ENCODE measurements at regions not wholly inside any gene's neighbourhood (a gene's known extent, or its start where the extent isn't known, plus 50 kb on each side); places are given as distances from the start of the nearest gene placed in this dataset.

GRCh38 chr1:58288624-58289142 is 257.8 kb downstream of the OMA1 start:
- no peak overlapping the region for H3K4me3 ChIP-seq (ENCODE audit: low read depth, low read length)
- no peaks in the 10 kb centered on the region for H3K27me3 ChIP-seq (ENCODE audit: control insufficient read depth, insufficient read depth, low read length)
- no peak for TF ChIP-seq CTCF (IDR thresholded peaks at IDR 0.05)
- no peaks in the 10 kb centered on the region for H3K36me3 ChIP-seq (ENCODE audit: control insufficient read depth, insufficient read depth, low read length)
- H3K27ac ChIP-seq = no peak overlapping the region
- no peaks in the 10 kb centered on the region for H3K4me1 ChIP-seq
- no peaks in the 10 kb centered on the region for H3K9me3 ChIP-seq (ENCODE audit: control insufficient read depth, low read length)
- no peaks in the 10 kb centered on the region for H3K79me2 ChIP-seq
- no peak overlapping the region for H2AFZ ChIP-seq
- no peak overlapping the region for H3K9ac ChIP-seq
- H3K4me2 ChIP-seq (ENCODE audit: low read length) = no peak overlapping the region

DNA sequence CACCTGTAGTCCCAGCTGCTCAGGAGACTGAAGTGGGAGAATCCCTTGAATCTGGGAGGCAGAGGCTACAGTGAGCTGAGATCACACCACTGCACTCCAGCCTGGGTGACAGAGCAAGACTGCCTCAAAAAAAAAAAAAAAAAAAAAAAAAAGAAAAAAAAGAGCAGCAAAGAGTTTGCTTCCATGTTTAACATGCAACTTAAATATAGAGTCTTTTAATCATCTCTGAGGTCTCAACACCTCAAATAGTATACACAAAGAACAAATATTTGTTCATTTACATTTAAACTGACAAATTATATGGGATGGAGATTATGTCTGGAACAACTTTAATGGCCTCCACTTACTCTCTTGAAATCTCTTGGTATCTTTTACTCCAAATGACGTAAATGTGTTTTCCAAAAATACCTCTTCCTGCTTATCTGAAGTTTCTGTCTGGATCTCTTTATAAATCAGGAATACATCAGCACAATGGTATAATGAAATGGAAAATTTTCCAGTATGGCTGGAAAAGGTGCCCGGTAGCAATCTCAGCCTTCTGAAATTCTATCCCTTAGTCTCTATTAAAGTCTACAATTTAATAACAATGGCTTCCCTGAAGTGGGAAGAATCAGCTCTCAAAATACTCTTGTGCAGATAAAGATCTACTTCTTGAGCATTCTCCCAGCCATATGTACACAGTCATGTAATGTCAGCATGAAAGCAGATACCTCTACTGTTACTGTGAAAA is 258.5 kb downstream of the OMA1 start:
- Histone ChIP-seq H3K9ac (no peak overlapping the region), H3K36me3 (ENCODE audit: control insufficient read depth, insufficient read depth, low read length) (no peaks in the 10 kb centered on the region), H3K27me3 (ENCODE audit: control insufficient read depth, insufficient read depth, low read length) (no peaks in the 10 kb centered on the region), H3K4me1 (no peaks in the 10 kb centered on the region), H3K9me3 (ENCODE audit: control insufficient read depth, low read length) (no peaks in the 10 kb centered on the region), H3K27ac (no peak overlapping the region), H3K4me2 (ENCODE audit: low read length) (no peak overlapping the region), H3K4me3 (ENCODE audit: low read depth, low read length) (no peak overlapping the region), H3K79me2 (no peaks in the 10 kb centered on the region), H2AFZ (no peak overlapping the region)
- no peak for TF ChIP-seq CTCF (IDR thresholded peaks at IDR 0.05)

DNA sequence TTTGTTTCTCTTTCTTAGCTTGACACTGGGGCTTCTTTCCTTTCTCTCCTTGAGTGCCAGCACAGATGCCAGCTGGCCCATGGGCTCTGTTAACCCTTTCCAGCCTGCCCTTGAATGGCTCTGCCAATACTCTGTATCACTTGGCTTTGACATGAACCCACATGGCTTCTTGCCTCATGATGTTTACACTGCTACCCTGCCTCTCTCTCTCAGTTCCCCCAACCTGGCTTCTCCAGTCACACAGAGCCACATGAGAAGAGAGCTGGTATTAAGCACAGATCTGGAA is 262.4 kb downstream of the OMA1 start:
- no peaks in the 10 kb centered on the region for H3K36me3 ChIP-seq (ENCODE audit: control insufficient read depth, insufficient read depth, low read length)
- H3K4me1 ChIP-seq = no peaks in the 10 kb centered on the region
- H3K9me3 ChIP-seq (ENCODE audit: control insufficient read depth, low read length) = no peaks in the 10 kb centered on the region
- TF ChIP-seq CTCF (IDR thresholded peaks at IDR 0.05) = no peak
- no peak overlapping the region for H3K4me2 ChIP-seq (ENCODE audit: low read length)
- no peak overlapping the region for H3K9ac ChIP-seq
- no peak overlapping the region for H2AFZ ChIP-seq
- no peak overlapping the region for H3K27ac ChIP-seq
- no peak overlapping the region for H3K4me3 ChIP-seq (ENCODE audit: low read depth, low read length)
- no peaks in the 10 kb centered on the region for H3K27me3 ChIP-seq (ENCODE audit: control insufficient read depth, insufficient read depth, low read length)
- no peaks in the 10 kb centered on the region for H3K79me2 ChIP-seq

GRCh38 chr1:58283388-58284224 is 262.9 kb downstream of the OMA1 start:
- no peak overlapping the region for H3K9ac ChIP-seq
- H3K9me3 ChIP-seq (ENCODE audit: control insufficient read depth, low read length) = no peaks in the 10 kb centered on the region
- H3K79me2 ChIP-seq = no peaks in the 10 kb centered on the region
- H3K4me2 ChIP-seq (ENCODE audit: low read length) = no peak overlapping the region
- H3K4me1 ChIP-seq = no peaks in the 10 kb centered on the region
- no peaks in the 10 kb centered on the region for H3K27me3 ChIP-seq (ENCODE audit: control insufficient read depth, insufficient read depth, low read length)
- no peak overlapping the region for H3K27ac ChIP-seq
- no peak overlapping the region for H3K4me3 ChIP-seq (ENCODE audit: low read depth, low read length)
- TF ChIP-seq CTCF (IDR thresholded peaks at IDR 0.05) = no peak
- no peak overlapping the region for H2AFZ ChIP-seq
- H3K36me3 ChIP-seq (ENCODE audit: control insufficient read depth, insufficient read depth, low read length) = no peaks in the 10 kb centered on the region

All from parathyroid adenoma (tissue), 2 donors.